ENCODE measurements at regions not wholly inside any gene's neighbourhood (a gene's known extent, or its start where the extent isn't known, plus 50 kb on each side); places are given as distances from the start of the nearest gene placed in this dataset.

DNA sequence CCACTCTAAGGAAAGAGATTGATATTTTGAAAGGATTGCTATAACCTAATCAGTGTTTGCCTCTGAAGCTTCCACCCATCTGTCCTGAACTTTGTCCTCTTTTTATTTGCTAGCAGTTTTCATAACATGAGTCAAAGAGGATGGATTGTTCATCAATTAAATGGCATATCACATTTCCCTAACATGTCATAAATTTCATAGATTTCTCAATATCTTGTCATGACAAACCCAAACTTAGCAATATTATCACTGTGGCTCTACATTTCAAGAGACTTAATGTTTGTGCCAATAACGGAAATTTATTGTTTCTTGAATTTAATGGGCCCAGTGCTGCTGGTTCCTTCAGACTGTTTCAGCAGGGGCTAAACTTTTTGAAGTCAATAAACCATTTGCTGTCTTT, 330.3 kb downstream of the CAAP1 start:
- WGBS, 3 donors, result 73 to 86% (median 74%) methylated on average over 1 of the region's 1 CpG

DNA sequence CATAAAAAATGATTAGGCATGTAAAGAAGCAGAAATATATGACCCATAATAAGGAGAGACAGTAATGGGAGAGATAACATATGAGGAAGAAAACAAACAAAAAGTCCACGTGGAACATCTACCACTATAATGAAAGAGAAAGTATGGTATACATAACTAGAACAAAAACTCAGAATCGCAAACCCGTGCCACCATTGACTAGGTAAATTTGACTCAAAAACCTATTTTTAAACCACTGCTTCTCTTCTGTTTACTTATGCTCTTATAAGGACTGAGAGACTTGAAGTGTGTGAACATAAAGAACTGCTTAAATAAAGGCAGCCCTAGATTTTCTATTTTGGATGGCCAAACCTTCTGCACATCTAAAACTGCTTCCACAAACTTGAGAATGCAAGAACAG, 330.7 kb downstream of the CAAP1 start:
- ATAC-seq (no peak), DNase-seq (no peak)
- H3K4me1 ChIP-seq, result no peaks in the 10 kb centered on the region
- intact Hi-C loops (cut with DNase I), result no loop called here
- TF ChIP-seq, protein P1, sequence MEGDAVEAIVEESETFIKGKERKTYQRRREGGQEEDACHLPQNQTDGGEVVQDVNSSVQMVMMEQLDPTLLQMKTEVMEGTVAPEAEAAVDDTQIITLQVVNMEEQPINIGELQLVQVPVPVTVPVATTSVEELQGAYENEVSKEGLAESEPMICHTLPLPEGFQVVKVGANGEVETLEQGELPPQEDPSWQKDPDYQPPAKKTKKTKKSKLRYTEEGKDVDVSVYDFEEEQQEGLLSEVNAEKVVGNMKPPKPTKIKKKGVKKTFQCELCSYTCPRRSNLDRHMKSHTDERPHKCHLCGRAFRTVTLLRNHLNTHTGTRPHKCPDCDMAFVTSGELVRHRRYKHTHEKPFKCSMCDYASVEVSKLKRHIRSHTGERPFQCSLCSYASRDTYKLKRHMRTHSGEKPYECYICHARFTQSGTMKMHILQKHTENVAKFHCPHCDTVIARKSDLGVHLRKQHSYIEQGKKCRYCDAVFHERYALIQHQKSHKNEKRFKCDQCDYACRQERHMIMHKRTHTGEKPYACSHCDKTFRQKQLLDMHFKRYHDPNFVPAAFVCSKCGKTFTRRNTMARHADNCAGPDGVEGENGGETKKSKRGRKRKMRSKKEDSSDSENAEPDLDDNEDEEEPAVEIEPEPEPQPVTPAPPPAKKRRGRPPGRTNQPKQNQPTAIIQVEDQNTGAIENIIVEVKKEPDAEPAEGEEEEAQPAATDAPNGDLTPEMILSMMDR (IDR thresholded peaks at IDR 0.05), result no peak
- H3K36me3 ChIP-seq (ENCODE audit: insufficient read depth in 1 of 2, low read depth in 1 of 2), result no peaks in the 10 kb centered on the region
- no peaks in the 10 kb centered on the region for H3K9me3 ChIP-seq
- H3K4me3 ChIP-seq, result no peak overlapping the region
- no peaks in the 10 kb centered on the region for H3K27me3 ChIP-seq (ENCODE audit: insufficient read depth in 3 of 3, low read length in 2 of 3)
- WGBS, 3 donors, result 83 to 91% (median 84%) methylated on average over 3 of the region's 3 CpGs
- no peak overlapping the region for H3K27ac ChIP-seq

More for the DNA sequence above, 330.3 kb downstream of the CAAP1 start:
- DNase-seq (no peak), ATAC-seq (no peak)
- intact Hi-C loops (cut with DNase I), result no loop called here
- H3K27me3 ChIP-seq (ENCODE audit: insufficient read depth in 3 of 3, low read length in 2 of 3), result no peaks in the 10 kb centered on the region
- H3K4me1 ChIP-seq, result no peaks in the 10 kb centered on the region
- H3K4me3 ChIP-seq, result no peak overlapping the region
- H3K27ac ChIP-seq, result no peak overlapping the region
- no peaks in the 10 kb centered on the region for H3K36me3 ChIP-seq (ENCODE audit: insufficient read depth in 1 of 2, low read depth in 1 of 2)
- no peaks in the 10 kb centered on the region for H3K9me3 ChIP-seq
- TF ChIP-seq, protein P1 (IDR thresholded peaks at IDR 0.05), result no peak

DNA sequence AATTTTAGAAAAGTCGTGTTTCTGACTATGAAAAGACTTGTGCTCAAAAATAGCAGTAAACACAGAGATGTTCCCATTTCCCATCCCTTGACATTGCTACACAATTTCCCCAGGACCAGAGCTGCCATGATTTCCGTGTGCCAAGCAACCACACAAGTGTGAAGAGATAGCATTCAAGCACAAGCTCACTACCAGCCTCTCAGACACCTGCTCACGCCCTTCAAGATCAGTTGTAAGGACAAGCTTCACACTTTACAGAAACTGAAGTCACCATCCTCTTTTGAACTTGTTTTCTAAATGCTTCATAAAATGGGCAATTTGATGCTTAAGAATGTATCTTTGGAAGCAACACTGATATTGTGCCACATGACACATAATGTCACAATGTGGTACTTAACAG, 333.1 kb downstream of the CAAP1 start:
- Histone ChIP-seq H3K27ac (no peak overlapping the region), H3K36me3 (ENCODE audit: insufficient read depth in 1 of 2, low read depth in 1 of 2) (no peaks in the 10 kb centered on the region), H3K4me3 (no peak overlapping the region), H3K27me3 (ENCODE audit: insufficient read depth in 3 of 3, low read length in 2 of 3) (no peaks in the 10 kb centered on the region), H3K4me1 (no peaks in the 10 kb centered on the region), H3K9me3 (no peaks in the 10 kb centered on the region)
- TF ChIP-seq, protein P1 (IDR thresholded peaks at IDR 0.05), result no peak
- 65 to 80% (median 66%) methylated on average over 3 of the region's 3 CpGs for WGBS, 3 donors
- intact Hi-C loops (cut with DNase I), result no loop called here
- DNase-seq, result no peak
- ATAC-seq, result no peak

DNA sequence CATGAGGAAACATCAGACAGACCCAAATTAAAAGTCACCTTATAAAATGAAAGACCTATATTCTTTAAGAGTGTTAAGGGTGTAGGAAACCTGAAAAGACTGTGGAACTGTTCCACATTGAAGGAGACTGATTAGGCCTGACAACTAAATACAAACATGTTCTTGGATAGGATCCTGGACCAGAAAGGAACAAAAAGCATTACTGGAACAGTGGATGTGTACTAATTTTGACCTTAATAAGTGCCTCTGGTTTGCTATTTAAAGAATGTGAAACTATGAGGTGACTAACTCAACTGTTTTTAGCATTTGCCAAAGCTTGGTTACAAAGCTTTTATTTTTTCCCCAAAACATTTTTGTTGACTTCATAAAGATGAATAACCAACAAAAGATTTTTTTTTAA, 340.6 kb downstream of the CAAP1 start:
- ATAC-seq, result no peak
- intact Hi-C loops (cut with DNase I), result no loop called here

DNA sequence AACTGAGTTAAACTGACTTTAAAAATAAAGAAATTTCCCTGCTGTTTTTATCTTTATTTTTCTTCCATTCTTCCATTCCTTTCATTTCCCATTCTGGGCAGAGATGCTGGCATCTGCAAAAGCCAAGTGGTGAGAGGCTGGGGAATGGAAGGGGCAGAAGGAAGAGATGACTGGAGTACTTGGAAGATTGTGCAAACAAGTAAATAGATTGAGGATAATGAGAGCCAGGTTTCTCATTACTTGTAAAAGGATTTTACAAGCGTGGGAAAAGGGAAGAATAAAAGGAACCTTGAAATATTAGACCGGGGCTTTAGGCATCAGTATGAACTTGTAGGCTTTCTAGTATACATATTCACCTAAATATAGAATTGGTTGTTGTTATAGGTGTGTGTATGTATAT, 341.2 kb downstream of the CAAP1 start:
- Histone ChIP-seq H3K27me3 (ENCODE audit: insufficient read depth in 3 of 3, low read length in 2 of 3) (no peaks in the 10 kb centered on the region), H3K9me3 (no peaks in the 10 kb centered on the region), H3K4me1 (no peaks in the 10 kb centered on the region), H3K27ac (no peak overlapping the region), H3K36me3 (ENCODE audit: insufficient read depth in 1 of 2, low read depth in 1 of 2) (no peaks in the 10 kb centered on the region), H3K4me3 (no peak overlapping the region)
- DNase-seq (no peak), ATAC-seq (no peak)
- WGBS, 3 donors, result 71 to 82% (median 75%) methylated on average over 2 of the region's 2 CpGs
- intact Hi-C loops (cut with DNase I), result no loop called here
- TF ChIP-seq, protein P1 (IDR thresholded peaks at IDR 0.05), result no peak

More for the DNA sequence above, 340.6 kb downstream of the CAAP1 start:
- Histone ChIP-seq H3K4me1 (no peaks in the 10 kb centered on the region), H3K27me3 (ENCODE audit: insufficient read depth in 3 of 3, low read length in 2 of 3) (no peaks in the 10 kb centered on the region), H3K36me3 (ENCODE audit: insufficient read depth in 1 of 2, low read depth in 1 of 2) (no peaks in the 10 kb centered on the region), H3K27ac (no peak overlapping the region), H3K4me3 (no peak overlapping the region), H3K9me3 (no peaks in the 10 kb centered on the region)
- TF ChIP-seq, protein P1 (IDR thresholded peaks at IDR 0.05), result no peak
- no peak for DNase-seq

All from psoas muscle (tissue), 7 donors.